Stimulated activated memory B cell treated with anti-CD40 and anti-IgM and Interleukin-4, amounts not matched to agents 10 μg/mL and 1 μg/mL and 100 μg/mL, for 72 hours (primary cell): ENCODE measurements at regions not wholly inside any gene's neighbourhood (a gene's known extent, or its start where the extent isn't known, plus 50 kb on each side); places are given as distances from the start of the nearest gene placed in this dataset.

Source experiments
- ATAC-seq: fragments of 150-1000 bp; cut with Tn5 transposase; 2 replicates; pipeline ENCODE4 v1.10.0; 2021
- H3K27ac Mint-ChIP-seq: one replicate; pipeline ENCODE4 v1.8.0; 2022; ENCODE audit warnings: mild to moderate bottlenecking, mixed read lengths
- H3K27me3 Mint-ChIP-seq: one replicate; pipeline ENCODE4 v1.8.0; 2022; ENCODE audit warnings: mixed read lengths
- H3K36me3 Mint-ChIP-seq: one replicate; pipeline ENCODE4 v1.8.0; 2022; ENCODE audit warnings: mixed read lengths
- H3K4me1 Mint-ChIP-seq: one replicate; pipeline ENCODE4 v1.8.0; 2022; ENCODE audit warnings: mixed read lengths
- H3K4me3 Mint-ChIP-seq: one replicate; pipeline ENCODE4 v1.8.0; 2022; ENCODE audit warnings: mild to moderate bottlenecking, moderate library complexity, mixed read lengths
- H3K9me3 Mint-ChIP-seq: one replicate; pipeline ENCODE4 v1.8.0; 2022; ENCODE audit warnings: mixed read lengths

- H3K9me3 Mint-ChIP-seq: peaks cover 20% of the 10 kb centered on the region
- H3K4me3 Mint-ChIP-seq: no peak overlapping the region
- H3K27me3 Mint-ChIP-seq: peaks cover 7% of the 10 kb centered on the region
- no peak for ATAC-seq
- no peaks in the 10 kb centered on the region for H3K4me1 Mint-ChIP-seq
- no peak overlapping the region for H3K27ac Mint-ChIP-seq
- H3K36me3 Mint-ChIP-seq: no peaks in the 10 kb centered on the region
These were observed 127.3 kb downstream of the UQCRFS1 start for GRCh38 chr19:29085630-29086029.

GRCh38 chr19:29085206-29085605 lies 127.7 kb downstream of the UQCRFS1 start:
- peaks cover 20% of the 10 kb centered on the region for H3K9me3 Mint-ChIP-seq
- H3K4me1 Mint-ChIP-seq: no peaks in the 10 kb centered on the region
- H3K27ac Mint-ChIP-seq: no peak overlapping the region
- H3K36me3 Mint-ChIP-seq: no peaks in the 10 kb centered on the region
- H3K27me3 Mint-ChIP-seq: peaks cover 7% of the 10 kb centered on the region
- no peak for ATAC-seq
- H3K4me3 Mint-ChIP-seq: no peak overlapping the region

GRCh38 chr19:29084266-29084665 lies 128.7 kb downstream of the UQCRFS1 start:
- H3K9me3 Mint-ChIP-seq: peaks cover 20% of the 10 kb centered on the region
- H3K36me3 Mint-ChIP-seq: no peaks in the 10 kb centered on the region
- H3K27me3 Mint-ChIP-seq: peaks cover 7% of the 10 kb centered on the region
- H3K4me3 Mint-ChIP-seq: no peak overlapping the region
- no peaks in the 10 kb centered on the region for H3K4me1 Mint-ChIP-seq
- H3K27ac Mint-ChIP-seq: no peak overlapping the region
- ATAC-seq: no peak

GRCh38 chr19:29083863-29084262 lies 129.1 kb downstream of the UQCRFS1 start:
- H3K9me3 Mint-ChIP-seq: peaks cover 20% of the 10 kb centered on the region
- H3K36me3 Mint-ChIP-seq: no peaks in the 10 kb centered on the region
- H3K27me3 Mint-ChIP-seq: peaks cover 7% of the 10 kb centered on the region
- no peak overlapping the region for H3K27ac Mint-ChIP-seq
- ATAC-seq: no peak
- no peaks in the 10 kb centered on the region for H3K4me1 Mint-ChIP-seq
- H3K4me3 Mint-ChIP-seq: no peak overlapping the region

GRCh38 chr19:29079356-29080032 lies 133.5 kb downstream of the UQCRFS1 start:
- no peak for ATAC-seq
- Mint-ChIP-seq H3K36me3 (no peaks in the 10 kb centered on the region), H3K4me3 (no peak overlapping the region), H3K27ac (no peak overlapping the region), H3K9me3 (peaks cover 6% of the 10 kb centered on the region), H3K4me1 (no peaks in the 10 kb centered on the region), H3K27me3 (peaks cover 6% of the 10 kb centered on the region)

GRCh38 chr19:29076963-29077362 lies 136.0 kb downstream of the UQCRFS1 start:
- H3K4me3 Mint-ChIP-seq: no peak overlapping the region
- H3K9me3 Mint-ChIP-seq: peaks cover 2% of the 10 kb centered on the region
- H3K4me1 Mint-ChIP-seq: no peaks in the 10 kb centered on the region
- no peak overlapping the region for H3K27ac Mint-ChIP-seq
- no peaks in the 10 kb centered on the region for H3K36me3 Mint-ChIP-seq
- H3K27me3 Mint-ChIP-seq: no peaks in the 10 kb centered on the region
- ATAC-seq: no peak

GRCh38 chr19:29076161-29076560 lies 136.8 kb downstream of the UQCRFS1 start:
- peaks cover 2% of the 10 kb centered on the region for H3K9me3 Mint-ChIP-seq
- H3K36me3 Mint-ChIP-seq: no peaks in the 10 kb centered on the region
- H3K4me1 Mint-ChIP-seq: no peaks in the 10 kb centered on the region
- no peak for ATAC-seq
- no peak overlapping the region for H3K27ac Mint-ChIP-seq
- no peak overlapping the region for H3K4me3 Mint-ChIP-seq
- no peaks in the 10 kb centered on the region for H3K27me3 Mint-ChIP-seq

GRCh38 chr19:29075149-29075548 lies 137.8 kb downstream of the UQCRFS1 start:
- no peak for ATAC-seq
- no peak overlapping the region for H3K27ac Mint-ChIP-seq
- H3K4me1 Mint-ChIP-seq: no peaks in the 10 kb centered on the region
- no peaks in the 10 kb centered on the region for H3K9me3 Mint-ChIP-seq
- H3K27me3 Mint-ChIP-seq: no peaks in the 10 kb centered on the region
- no peak overlapping the region for H3K4me3 Mint-ChIP-seq
- H3K36me3 Mint-ChIP-seq: no peaks in the 10 kb centered on the region

- H3K27me3 Mint-ChIP-seq: no peaks in the 10 kb centered on the region
- no peaks in the 10 kb centered on the region for H3K4me1 Mint-ChIP-seq
- no peaks in the 10 kb centered on the region for H3K36me3 Mint-ChIP-seq
- ATAC-seq: no peak
- H3K27ac Mint-ChIP-seq: no peak overlapping the region
- H3K4me3 Mint-ChIP-seq: no peak overlapping the region
- no peaks in the 10 kb centered on the region for H3K9me3 Mint-ChIP-seq
These were observed 138.4 kb downstream of the UQCRFS1 start for GRCh38 chr19:29074579-29074978.

GRCh38 chr19:29067831-29068230 lies 145.1 kb downstream of the UQCRFS1 start:
- no peaks in the 10 kb centered on the region for H3K4me1 Mint-ChIP-seq
- no peak for ATAC-seq
- no peaks in the 10 kb centered on the region for H3K36me3 Mint-ChIP-seq
- no peaks in the 10 kb centered on the region for H3K27me3 Mint-ChIP-seq
- H3K9me3 Mint-ChIP-seq: peaks cover 5% of the 10 kb centered on the region
- H3K27ac Mint-ChIP-seq: no peak overlapping the region
- no peak overlapping the region for H3K4me3 Mint-ChIP-seq

GRCh38 chr19:29062475-29063435 lies 150.2 kb downstream of the UQCRFS1 start:
- ATAC-seq: no peak
- H3K4me3 Mint-ChIP-seq: no peak overlapping the region
- peaks cover 7% of the 10 kb centered on the region for H3K9me3 Mint-ChIP-seq
- H3K27me3 Mint-ChIP-seq: no peaks in the 10 kb centered on the region
- H3K4me1 Mint-ChIP-seq: no peaks in the 10 kb centered on the region
- no peak overlapping the region for H3K27ac Mint-ChIP-seq
- no peaks in the 10 kb centered on the region for H3K36me3 Mint-ChIP-seq

- no peak for ATAC-seq
- Mint-ChIP-seq H3K4me3 (no peak overlapping the region), H3K27me3 (no peaks in the 10 kb centered on the region)
These were observed 152.1 kb downstream of the UQCRFS1 start for GRCh38 chr19:29060813-29061364.

GRCh38 chr19:29056535-29056934 lies 156.4 kb downstream of the UQCRFS1 start:
- Mint-ChIP-seq H3K36me3 (no peaks in the 10 kb centered on the region), H3K27me3 (no peaks in the 10 kb centered on the region), H3K9me3 (peaks cover 13% of the 10 kb centered on the region), H3K4me1 (no peaks in the 10 kb centered on the region), H3K27ac (no peak overlapping the region), H3K4me3 (no peak overlapping the region)
- ATAC-seq: no peak

More at GRCh38 chr19:29060813-29061364, 152.1 kb downstream of the UQCRFS1 start:
- no peak overlapping the region for H3K27ac Mint-ChIP-seq
- peaks cover 5% of the 10 kb centered on the region for H3K9me3 Mint-ChIP-seq
- H3K36me3 Mint-ChIP-seq: no peaks in the 10 kb centered on the region
- H3K4me1 Mint-ChIP-seq: no peaks in the 10 kb centered on the region

- Mint-ChIP-seq H3K27ac (no peak overlapping the region), H3K9me3 (peaks cover 13% of the 10 kb centered on the region), H3K4me3 (no peak overlapping the region), H3K36me3 (no peaks in the 10 kb centered on the region), H3K27me3 (no peaks in the 10 kb centered on the region), H3K4me1 (no peaks in the 10 kb centered on the region)
- ATAC-seq: no peak
These were observed 157.9 kb downstream of the UQCRFS1 start for GRCh38 chr19:29054886-29055675.

- Mint-ChIP-seq H3K36me3 (no peaks in the 10 kb centered on the region), H3K4me1 (no peaks in the 10 kb centered on the region), H3K9me3 (peaks cover 11% of the 10 kb centered on the region), H3K27ac (no peak overlapping the region), H3K4me3 (no peak overlapping the region), H3K27me3 (no peaks in the 10 kb centered on the region)
- no peak for ATAC-seq
These were observed 164.1 kb downstream of the UQCRFS1 start for GRCh38 chr19:29048873-29049272.
